ENCODE measurements at regions not wholly inside any gene's neighbourhood (a gene's known extent, or its start where the extent isn't known, plus 50 kb on each side); places are given as distances from the start of the nearest gene placed in this dataset.

DNA sequence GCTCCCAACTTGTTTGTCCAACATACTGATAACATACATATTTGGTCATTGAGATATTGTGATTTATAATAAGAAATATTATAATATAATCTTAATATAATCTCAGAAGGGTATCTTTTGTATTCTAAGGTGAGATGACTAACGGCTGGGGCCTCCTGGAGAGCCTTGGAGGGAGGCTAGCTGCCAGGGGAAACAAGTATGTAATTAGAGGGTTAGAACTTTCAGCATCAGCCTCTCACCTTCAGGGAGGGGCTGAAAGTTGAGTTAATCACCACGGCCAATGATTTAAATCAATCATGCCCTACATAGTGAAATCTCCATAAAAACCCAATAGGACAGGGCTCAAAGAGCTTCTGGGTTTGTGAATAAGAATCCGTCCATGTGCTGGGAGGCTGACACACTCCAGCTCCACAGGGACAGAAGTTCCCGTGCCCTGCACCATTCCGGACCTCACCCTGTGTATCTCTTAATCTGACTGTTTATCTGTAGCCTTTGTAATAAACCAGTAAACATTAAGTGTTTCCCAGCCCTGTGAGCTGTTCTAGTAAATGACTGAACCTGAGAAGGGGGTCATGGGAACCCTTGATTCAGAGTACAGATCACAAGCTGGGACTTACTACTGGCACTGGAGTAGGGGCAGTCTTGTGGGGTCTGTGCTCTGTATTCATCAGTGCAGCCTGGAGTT is 86.3 kb upstream of the STEAP1B start:
- no peak for DNase-seq

DNA sequence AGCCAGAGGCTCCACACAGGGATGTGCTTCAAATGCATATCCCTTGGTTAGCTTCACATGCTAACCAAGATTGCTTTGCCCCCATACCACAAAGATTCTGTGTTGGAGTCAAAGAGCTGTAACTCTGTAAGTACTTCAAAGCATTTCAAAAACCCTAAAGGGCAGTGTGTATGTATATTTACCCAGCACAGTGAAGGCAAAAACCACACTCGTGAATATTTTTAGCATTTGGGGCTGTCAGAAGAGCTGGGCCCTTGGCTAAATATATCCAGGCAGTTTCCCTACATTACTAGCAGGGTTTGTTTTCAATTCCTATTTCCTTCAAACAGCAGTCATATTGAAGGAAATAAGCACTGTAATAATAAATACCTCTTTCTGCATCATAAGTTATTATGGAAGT is 84.2 kb upstream of the STEAP1B start:
- no peak for DNase-seq

DNA sequence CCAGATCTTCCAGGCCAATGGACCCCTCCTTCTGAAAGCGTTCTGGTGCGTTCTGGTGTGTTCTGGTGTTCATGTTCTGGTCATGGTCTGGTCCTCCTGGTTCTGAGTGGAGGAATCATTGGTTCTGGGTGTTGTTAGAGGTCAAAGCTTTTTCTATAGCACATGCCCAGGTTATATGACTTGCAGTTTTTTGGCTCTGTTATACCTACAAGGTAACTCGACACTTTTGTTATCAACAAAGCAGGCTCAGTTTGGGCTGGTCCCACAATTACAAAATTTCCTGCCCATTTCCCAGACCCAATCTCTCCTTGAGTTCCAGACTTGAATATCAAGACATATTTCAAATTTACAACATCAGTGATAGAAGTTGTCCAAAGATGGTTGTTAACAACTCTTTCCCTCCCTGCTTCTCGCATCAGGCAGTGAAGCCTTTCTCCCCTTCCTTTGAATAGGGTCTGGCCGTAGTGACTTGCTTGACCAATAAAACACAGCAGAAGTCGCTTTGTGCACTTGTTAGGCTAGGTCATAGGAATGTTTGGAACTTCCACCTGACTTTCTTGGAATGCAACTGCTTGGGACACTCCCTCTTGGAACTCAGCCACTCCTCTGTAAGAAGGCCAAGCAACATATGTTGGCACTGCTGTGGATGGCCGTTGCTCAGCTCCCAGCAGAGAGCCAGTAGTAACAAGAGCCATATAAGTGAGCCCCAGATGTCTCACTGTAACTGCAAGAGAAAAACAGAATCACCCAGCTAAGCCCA is 83.1 kb upstream of the STEAP1B start:
- no peak for DNase-seq

DNA sequence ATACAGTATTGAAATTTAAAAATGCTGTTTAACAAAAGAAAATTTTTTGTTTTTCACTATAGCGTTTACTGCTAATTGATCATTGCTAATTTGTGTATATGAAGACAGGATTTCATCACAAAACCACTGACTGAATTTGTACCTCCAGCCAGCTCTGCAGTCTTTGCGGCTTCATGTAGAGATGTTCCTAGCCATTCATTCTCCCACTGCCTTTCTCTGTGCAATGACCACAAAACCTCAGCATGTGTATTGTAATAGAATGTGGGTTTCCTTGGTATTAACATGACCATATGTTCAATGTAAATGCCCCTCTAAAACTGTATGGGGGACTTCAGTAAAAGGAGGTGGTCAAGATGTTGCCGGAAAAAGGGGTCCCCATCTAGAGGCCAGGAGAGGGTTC is 81.1 kb upstream of the STEAP1B start:
- DNase-seq: no peak

DNA sequence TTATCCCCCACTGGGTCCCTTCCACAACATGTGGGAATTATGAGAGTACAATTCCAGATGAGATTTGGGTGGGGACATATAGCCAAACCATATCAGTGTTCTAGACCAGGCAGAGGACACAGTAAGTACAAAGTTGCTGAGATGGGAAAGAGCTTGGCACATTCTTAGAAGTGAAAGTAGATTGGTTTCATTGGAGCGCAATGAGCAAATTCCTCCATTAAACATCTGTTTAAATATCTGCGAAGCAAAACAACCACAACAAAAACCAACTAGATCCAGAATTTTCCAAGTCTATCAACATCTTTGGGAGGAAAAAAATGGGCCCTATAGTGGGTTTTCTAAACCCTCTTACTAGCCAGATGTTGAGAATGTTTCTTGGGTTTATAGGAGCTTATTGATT is 80.0 kb upstream of the STEAP1B start:
- no peak for DNase-seq

DNA sequence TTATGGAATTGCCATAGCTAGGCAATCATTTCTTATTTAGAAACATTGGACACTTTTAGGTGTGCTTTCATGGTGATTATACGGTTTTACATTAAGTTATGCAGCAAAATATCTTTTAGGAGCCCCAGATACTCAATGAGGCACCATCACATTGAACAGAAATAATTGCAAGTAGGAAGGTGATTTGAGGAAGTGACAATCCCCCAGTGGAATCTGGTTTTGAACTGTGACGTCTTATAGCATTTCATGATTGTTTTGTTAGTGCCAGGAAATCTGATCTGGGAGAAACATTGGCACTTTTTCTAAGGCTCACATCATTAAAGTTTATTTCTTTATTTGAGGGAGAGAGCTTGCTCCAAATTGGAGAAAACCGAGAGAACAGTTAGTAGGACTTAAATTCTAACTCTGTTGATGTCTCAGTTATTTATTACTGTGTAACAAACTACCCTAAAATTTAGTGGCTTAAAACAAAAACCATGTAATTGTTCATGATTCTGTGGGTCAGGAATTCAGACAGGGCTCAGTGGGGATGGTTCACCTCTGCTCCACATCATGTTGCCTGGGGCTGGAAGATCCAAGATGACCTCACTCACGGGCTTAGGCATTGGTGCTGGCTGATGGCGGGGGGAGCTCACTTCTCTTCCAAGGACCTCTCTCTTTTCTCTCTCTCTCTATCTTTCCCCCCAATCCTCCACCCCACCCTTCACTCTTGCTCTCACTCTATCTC is 78.2 kb upstream of the STEAP1B start:
- no peak for DNase-seq

DNA sequence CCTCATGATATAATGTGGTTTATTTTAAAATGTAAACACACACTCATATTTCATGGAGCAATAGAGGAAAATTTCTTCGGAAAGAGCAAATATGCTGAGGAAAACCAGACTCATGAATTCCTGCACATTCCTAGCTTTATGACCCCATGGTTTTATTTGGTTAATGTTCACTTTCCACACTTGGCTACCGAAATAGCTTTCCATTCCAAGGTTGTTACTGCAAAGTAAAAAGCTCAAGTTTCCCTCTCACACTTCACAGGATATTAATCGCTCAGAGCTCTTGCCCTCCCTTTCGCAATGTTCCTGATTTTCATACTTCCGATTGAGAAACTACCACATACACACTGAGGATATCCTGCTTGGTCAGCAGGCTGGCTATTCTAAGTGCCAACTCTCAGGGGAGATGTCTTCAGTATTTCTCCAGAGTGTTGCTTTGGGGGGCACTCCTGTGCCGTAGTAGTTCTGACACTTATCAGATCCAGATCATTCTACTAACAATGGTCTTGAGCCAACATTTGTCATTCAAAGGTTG is 77.5 kb upstream of the STEAP1B start:
- DNase-seq: no peak

DNA sequence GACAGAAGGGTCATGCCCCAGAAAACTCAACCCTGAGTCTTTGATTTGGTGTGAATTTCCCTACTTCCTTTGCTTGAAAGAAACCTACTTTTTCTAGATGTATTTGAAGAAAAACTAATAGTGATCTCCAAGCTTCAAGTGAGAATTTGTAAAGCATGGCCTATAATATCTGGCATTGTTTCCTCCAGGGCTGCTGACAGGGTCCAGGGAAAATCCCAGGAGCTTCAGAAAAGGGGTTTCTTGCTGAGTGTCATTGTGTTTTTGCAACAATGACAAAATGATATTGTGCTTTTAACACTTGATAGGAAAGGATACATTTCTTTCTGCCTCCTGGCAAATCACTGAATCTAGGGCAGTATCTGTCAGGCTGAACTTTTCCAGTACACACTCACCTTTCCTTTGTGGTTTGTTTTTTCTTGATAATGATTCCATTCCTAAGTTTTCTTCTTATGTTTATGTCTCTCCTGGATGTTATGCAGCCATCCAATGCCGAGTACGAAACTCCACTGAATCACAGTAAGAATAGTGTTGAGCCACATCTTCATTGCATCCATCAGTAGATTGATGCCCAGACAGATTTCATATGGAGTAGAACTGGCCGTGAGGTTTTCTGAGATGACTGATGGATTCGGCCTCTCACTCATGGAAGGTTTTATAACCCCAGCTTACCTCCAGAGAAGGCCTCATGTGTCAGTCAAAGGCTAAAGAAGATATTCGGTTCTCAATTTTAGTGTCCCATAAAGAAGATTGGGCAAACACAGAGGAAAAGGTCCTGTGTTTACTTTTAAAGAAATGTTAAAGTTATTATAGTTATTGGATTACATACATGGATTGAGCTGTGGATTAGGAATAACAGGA is 76.9 kb upstream of the STEAP1B start:
- DNase-seq: no peak

DNA sequence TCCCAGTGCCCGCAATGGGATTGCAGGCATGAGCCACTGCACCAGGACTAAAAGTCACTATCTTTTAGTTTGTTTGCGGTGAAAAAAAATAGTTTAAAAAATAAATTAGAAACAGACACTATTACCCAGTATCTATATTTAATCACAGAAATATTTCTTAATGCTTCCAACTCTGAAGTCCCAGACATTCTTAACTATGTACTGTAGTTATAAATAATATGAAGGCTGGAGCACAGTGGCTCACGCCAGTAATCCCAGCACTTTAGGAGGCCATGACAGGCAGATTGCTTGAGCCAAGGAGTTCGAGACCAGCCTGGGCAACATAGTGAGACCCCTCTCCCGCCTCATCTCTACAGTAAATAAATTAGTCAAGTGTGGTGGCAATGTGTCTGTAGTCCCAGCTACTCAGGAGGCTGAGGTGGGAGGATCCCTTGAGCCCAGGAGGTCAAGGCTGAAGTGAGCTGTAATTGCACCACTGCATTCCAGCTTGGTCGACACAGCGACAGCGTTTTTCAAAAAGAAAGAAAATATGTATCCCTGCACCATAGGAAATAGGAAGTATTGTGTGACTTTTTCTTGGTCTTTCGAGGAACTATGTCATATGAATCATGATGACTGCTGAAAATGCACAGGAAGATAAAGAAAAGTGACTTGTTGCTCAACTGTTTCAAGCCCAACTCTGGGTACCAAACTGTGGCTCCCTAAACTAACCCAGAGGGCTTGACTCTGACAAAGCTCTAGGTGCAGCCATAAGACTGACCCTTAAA is 74.9 kb upstream of the STEAP1B start:
- no peak for DNase-seq

DNA sequence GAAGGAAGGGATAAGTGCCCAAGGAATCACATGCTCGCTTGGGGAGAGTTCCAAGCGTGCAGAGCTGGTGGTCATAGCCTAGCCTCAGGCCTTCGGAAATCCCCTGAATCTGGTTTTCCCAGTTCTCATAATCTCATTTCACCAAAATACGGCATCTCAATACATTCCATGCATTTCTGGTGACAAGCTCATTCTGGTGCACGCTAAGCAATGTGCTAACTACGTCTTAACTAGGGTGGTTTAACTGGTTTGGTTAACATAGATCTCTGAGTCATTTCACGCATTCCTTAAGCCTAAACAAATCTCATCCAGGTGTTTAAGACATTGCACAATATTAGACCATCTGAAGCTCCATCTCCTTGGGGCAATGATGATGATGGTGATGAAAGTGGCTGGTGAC is 72.9 kb upstream of the STEAP1B start:
- no peak for DNase-seq

DNA sequence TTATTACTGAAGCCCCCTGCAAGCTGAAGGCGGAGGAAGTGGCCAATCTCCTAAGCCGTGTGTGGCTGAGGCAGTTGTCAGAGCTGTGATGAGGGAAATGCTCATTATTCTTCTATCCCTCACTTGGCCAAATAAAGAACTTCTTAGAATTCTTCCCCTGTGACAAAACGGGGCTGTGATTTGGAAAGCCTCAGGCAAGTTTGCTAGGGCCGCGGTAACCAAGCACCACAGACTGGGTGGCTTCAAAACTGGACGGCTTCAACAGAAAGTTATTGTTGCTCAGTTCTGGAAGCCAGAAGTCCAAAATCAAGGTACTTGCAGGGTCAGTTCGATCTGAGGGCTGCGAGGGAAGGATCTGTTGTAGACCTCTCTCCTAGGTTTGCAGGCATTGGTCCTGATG is 72.3 kb upstream of the STEAP1B start:
- no peak for DNase-seq

DNA sequence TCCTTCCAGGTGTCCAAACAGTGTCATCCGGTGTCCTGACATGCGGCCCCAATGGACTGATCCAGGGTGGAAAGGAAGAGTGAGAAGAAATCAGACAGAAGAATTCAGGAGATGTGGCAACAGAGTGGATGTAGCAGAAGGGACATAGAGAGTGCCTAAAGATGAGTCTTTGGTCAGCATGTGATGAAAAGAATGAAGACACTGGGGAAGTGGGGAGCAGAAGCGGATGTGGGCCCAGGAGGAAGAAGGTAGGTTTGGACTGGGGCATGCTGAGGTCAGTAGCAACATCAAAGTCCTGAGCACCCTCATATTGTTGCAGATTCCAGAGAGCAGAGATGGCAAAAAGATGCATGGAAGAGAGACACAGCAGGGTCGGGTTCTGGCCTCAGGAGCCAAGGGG is 71.8 kb upstream of the STEAP1B start:
- no peak for DNase-seq

DNA sequence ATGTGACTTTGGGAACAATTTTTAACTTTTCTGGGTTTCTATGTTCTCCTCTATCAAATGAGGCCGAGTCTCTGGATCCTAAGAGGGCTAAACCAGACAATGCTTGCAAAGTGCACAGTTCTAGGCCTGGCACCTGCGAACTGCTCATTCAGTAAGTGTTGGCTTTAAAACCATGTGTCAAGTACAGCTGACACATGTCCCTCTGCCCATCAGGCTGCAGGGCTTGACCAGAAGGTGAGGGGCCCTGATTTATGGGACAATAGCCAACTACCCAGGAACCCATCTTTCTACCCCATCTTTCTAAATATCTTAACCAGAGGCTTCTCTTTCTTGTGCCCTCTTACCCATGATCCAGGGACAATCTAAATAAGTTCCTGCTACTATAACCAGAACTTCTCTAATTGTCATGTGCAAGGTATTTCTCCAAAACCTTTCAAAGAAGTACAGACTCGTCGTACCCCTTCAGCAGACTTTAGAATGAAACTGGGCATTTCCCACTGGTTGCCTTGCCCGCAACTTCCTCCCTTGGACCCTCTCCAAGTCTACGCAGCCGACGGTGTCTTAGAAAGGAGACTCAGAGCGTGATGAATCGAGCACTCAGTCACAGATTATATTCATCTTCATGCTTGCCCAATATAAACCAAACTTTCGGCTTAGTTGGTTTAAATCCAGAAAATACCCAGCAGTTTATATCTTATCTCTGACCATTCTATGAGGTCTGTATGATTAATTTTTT is 69.8 kb upstream of the STEAP1B start:
- no peak for DNase-seq

DNA sequence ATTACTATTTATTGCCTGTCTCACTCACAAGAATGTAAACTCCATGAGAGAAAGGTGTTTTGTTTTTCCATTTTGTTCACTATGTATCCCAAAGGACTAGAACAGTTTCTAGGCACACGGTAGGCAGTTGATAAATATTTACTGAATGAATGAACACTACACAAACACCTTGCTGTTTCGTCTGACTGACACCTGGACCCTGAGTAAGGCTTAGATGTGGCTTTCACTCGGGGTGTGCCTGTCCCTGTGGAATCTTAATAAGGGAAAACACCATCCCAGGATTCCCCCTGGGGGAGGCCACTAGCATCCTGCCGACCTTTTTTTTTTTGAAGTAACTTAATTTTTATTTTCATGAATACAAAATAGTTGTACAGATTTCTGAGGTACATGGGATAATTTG is 66.6 kb upstream of the STEAP1B start:
- no peak for DNase-seq

DNA sequence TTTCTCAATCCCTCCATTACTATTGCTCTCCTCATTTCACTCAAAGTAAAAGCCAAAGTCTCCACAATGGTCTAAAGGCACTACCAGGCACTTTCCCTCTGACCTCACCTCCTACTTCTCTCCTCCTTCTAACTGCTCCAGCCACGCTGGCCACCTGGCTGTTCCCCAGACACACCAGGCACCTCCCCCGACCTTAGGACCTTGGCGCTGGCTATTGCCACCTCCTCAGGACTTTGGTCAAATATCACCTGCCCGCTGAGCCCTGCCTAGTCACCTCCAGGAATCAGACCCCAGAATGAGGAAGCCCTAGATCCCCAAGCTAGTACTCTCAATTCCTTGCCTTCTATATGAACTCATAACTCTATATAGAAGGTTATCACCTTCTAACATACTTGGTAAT is 66.2 kb upstream of the STEAP1B start:
- no peak for DNase-seq

DNA sequence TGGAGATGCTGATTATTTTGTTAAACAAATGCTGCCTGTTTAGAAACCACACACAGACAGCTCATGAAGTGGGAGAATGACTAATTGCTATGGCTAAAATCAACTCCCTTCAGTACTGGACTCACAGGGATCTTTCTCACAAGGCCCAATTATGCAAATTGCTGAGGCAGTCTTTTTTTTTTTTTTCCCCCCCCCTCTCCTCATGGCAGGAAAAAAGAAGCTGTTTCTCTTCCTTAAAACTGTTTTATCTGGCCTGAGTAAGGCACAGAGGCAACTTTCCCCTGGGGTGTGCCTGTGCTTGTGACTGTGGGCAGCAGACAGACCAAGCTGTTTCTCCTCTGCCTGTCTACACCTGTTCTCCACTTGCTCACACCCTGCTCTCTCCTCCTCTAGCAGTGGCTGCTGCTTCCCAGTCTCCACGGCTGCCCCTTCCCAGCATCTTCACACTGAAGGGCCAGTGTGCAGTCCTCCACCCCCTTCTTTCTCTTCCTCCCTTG is 65.4 kb upstream of the STEAP1B start:
- DNase-seq: no peak

DNA sequence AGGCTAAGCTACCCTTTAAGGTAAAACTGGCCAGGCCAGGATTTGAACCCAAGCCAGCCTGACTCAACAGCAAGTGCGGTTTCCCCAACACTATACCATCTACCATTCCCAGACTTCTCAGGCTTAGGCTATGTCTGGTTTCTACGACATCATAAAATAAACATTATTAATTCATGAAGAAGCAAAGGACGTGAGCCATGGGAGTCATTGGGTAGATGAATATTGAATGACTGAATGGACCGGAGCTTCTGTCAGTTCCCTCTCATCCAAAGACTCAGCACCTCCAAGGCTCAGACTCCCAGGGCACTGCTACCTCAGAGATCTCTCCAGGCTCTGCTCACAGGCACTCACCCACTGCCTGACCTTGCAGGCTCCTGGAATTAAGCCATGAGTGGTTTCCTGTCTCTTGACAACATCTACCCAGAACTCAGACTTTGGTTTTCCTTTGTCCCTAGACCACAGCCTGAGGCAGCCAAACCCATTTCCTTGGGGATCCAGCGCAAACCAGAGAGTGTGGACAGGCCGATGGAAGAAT is 64.6 kb upstream of the STEAP1B start:
- DNase-seq: no peak

DNA sequence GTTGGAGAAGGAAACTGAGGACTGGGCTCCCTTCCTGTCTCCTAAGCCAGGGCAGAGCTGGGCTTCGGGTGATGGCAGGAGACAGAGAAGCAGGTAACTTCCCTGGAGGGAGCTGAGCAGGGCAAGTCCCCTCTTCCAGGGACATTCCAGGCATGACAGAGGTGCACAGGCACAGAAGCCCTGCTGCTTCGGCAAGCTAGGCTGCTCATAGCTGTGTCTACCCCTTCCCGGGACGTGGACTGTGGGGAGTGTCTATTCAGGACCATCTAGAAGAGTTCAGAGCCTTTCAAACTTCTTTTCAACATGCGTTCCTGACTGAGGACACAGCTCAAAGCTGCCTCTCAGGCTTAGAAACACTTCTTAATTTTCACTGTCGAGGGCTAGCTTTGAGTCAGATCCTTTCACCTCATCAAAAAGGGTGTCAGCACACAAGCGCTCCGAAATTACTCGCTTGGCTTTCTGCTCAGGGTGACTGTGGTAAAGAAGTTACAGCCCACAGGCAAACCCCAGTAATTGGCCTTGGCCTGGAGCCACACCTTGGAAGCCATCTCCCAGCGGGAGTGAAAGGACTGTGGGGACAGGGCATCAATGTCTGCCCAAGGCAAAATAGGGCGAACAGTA is 63.7 kb upstream of the STEAP1B start:
- no peak for DNase-seq

DNA sequence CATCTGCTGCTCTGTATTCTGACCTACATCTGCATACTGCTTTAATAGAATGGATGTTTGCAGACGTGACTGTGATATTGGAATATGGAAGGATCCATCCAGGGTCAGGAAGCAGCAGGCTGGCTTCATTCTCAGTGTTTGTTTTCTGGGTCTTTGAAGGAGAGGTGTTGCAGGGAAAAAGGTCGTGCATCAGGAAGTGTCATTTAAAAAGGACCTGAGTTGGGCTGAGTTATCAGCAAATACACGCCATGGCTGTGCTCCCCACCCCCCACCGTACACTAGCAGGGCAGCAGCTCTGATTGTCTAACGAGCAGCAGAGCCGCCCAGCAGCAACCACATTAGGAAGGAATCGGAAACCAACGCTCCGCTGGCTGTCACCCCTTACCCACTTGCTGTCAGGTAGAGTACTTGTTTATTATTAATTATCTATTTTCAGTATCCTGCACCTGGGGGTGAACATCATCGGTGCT is 63.1 kb upstream of the STEAP1B start:
- DNase-seq: no peak

DNA sequence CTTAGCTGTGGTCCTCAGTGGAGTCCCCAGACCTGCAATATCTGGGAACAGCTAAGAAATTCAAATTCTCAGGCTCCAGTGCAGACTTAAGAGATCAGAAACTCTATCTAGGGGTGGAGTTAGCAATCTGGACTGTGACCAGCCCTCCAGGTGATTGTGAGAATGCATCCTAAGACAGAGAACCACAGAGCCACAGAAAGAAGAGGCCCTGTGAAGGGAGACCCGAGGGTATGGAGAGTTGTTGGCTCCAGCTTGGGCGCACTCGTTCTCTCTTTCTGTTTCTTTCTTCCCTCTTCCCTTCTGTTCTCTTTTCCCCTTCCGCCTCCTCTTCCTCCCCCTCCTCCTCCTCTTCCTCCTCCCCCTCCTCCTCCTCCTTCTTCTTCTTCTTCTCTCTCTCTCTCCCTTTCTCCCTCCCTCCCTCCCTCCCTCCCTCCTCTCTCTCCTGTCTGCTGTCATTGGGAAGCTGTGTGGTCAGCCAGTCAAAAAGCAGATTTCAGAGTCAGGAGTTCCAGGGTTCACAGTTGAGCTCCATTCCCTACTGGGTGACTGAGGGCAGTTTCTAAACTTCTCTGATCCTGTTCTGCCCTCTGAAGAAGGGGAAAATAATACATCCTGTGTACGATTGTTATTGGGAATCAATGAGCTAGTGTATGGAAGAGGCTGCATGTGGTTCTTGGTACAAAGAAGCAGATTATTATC is 62.1 kb upstream of the STEAP1B start:
- DNase-seq: no peak
